IMR-90 (cell line): ENCODE measurements at regions not wholly inside any gene's neighbourhood (a gene's known extent, or its start where the extent isn't known, plus 50 kb on each side); places are given as distances from the start of the nearest gene placed in this dataset.

Experiments
- ATAC-seq: fragments of 200-7000 bp; cut with Tn5 transposase; 2 replicates; pipeline ENCODE4 v1.9.1; 2020; ENCODE audit warnings: low read depth, mild to moderate bottlenecking, moderate library complexity
- BruUV-seq: library from RNA; stranded (reverse); fragments of 400-500 nt; replicated peaks from 2 replicates; lab custom pipeline; 2021; lab: Mats Ljungman, UMichigan
- CTCF ChIA-PET: fragments of 300-600 bp; formaldehyde crosslinking; extraction: SDS; loops from one replicate; lab custom pipeline; 2021; ENCODE audit warnings: antibody characterized with exemption; lab: Yijun Ruan, JAX
- POLR2A ChIA-PET: fragments of 300-600 bp; sonication (Branson Sonifier 250); formaldehyde crosslinking; loops from one replicate; lab custom pipeline; 2022; ENCODE audit warnings: antibody characterized with exemption; ENCODE audit not compliant: unreplicated experiment; lab: Charles Lee
- DNase-seq: peaks from one replicate; pipeline ENCODE4 v3.0.0; 2013
- H2AFZ ChIP-seq: replicated peaks from 2 replicates; pipeline ENCODE3; 2013; ENCODE audit warnings: low read length, mild to moderate bottlenecking; ENCODE audit not compliant: poor library complexity
- H2AK5ac ChIP-seq: 2 replicates; pipeline ENCODE4 v1.6.1; 2013; ENCODE audit warnings: low read depth, low read length, inconsistent platforms
- H2AK9ac ChIP-seq: replicated peaks from 2 replicates; pipeline ENCODE3; 2013; ENCODE audit warnings: mild to moderate bottlenecking, low read depth, low read length, moderate library complexity; ENCODE audit not compliant: poor library complexity
- H2BK120ac ChIP-seq: 2 replicates; pipeline ENCODE4 v1.6.1; 2013; ENCODE audit warnings: low read depth, low read length, inconsistent platforms
- H2BK15ac ChIP-seq: 3 replicates; pipeline ENCODE4 v1.6.1; 2013; ENCODE audit warnings: low read depth, low read length, inconsistent platforms
- H2BK20ac ChIP-seq: 2 replicates; pipeline ENCODE4 v1.6.1; 2013; ENCODE audit warnings: low read depth, mild to moderate bottlenecking, inconsistent platforms, low read length, moderate library complexity
- H2BK5ac ChIP-seq: 2 replicates; pipeline ENCODE4 v1.6.1; 2013; ENCODE audit warnings: mild to moderate bottlenecking, low read depth, low read length, inconsistent platforms; ENCODE audit not compliant: poor library complexity, severe bottlenecking
- H3K14ac ChIP-seq: replicated peaks from 2 replicates; pipeline ENCODE4 v1.6.1; 2013; ENCODE audit warnings: low read depth, low read length, inconsistent platforms
- H3K18ac ChIP-seq: 2 replicates; pipeline ENCODE4 v1.6.1; 2013; ENCODE audit warnings: low read depth, low read length, control low read depth
- H3K23ac ChIP-seq: 2 replicates; pipeline ENCODE4 v1.6.1; 2013; ENCODE audit warnings: low read depth, low read length, inconsistent platforms
- H3K27ac ChIP-seq: 2 replicates; pipeline ENCODE4 v1.5.1; 2013; ENCODE audit warnings: mild to moderate bottlenecking, control low read depth, low read length; ENCODE audit not compliant: insufficient read depth
- H3K27me3 ChIP-seq: 2 replicates; pipeline ENCODE4 v1.6.1; 2013; ENCODE audit warnings: low read length; ENCODE audit not compliant: control insufficient read depth, insufficient read depth
- H3K36me3 ChIP-seq: 2 replicates; pipeline ENCODE4 v1.6.1; 2013; ENCODE audit warnings: low read length, mixed read lengths; ENCODE audit not compliant: control insufficient read depth, insufficient read depth
- H3K4ac ChIP-seq: 2 replicates; pipeline ENCODE4 v1.6.1; 2013; ENCODE audit warnings: low read depth, low read length, inconsistent platforms
- H3K4me1 ChIP-seq: 2 replicates; pipeline ENCODE4 v1.6.1; 2013; ENCODE audit warnings: low read length, mixed read lengths; ENCODE audit not compliant: control insufficient read depth, insufficient read depth
- H3K4me2 ChIP-seq: 2 replicates; pipeline ENCODE4 v1.6.1; 2013; ENCODE audit warnings: low read depth, mild to moderate bottlenecking, control low read depth, low read length, moderate library complexity
- H3K4me3 ChIP-seq: 2 replicates; pipeline ENCODE4 v1.5.1; 2013; ENCODE audit warnings: low read depth, mild to moderate bottlenecking, control low read depth, low read length, moderate library complexity; ENCODE audit not compliant: insufficient read depth
- H3K56ac ChIP-seq: 2 replicates; pipeline ENCODE4 v1.6.1; 2013; ENCODE audit warnings: low read length, inconsistent platforms; ENCODE audit not compliant: insufficient read depth; ENCODE audit errors: extremely low read depth
- H3K79me1 ChIP-seq, 2 experiments: 2 replicates each; pipeline ENCODE4 v1.6.1; 2013; ENCODE audit warnings: low read length in 2 of 2, inconsistent platforms in 1 of 2, low read depth in 1 of 2
- H3K9ac ChIP-seq: 2 replicates; pipeline ENCODE4 v1.6.1; 2013; ENCODE audit warnings: low read depth, low read length, control low read depth
- H3K9me1 ChIP-seq: 2 replicates; pipeline ENCODE4 v1.6.1; 2013; ENCODE audit warnings: low read length, inconsistent platforms; ENCODE audit not compliant: insufficient read depth
- H3K9me3 ChIP-seq: 2 replicates; pipeline ENCODE4 v1.6.1; 2013; ENCODE audit warnings: low read length; ENCODE audit not compliant: control insufficient read depth, insufficient read depth
- H4K20me1 ChIP-seq: 2 replicates; pipeline ENCODE4 v1.6.1; 2013; ENCODE audit warnings: low read length, inconsistent platforms; ENCODE audit not compliant: insufficient read depth
- H4K5ac ChIP-seq: 2 replicates; pipeline ENCODE4 v1.6.1; 2013; ENCODE audit warnings: mild to moderate bottlenecking, low read depth, low read length, control low read depth
- H4K8ac ChIP-seq, 2 experiments: 2 replicates each; pipeline ENCODE4 v1.6.1; 2013; ENCODE audit warnings: low read depth in 2 of 2, low read length in 2 of 2, control low read depth in 1 of 2, inconsistent platforms in 1 of 2
- H4K91ac ChIP-seq: 2 replicates; pipeline ENCODE4 v1.6.1; 2013; ENCODE audit warnings: low read depth, low read length, inconsistent platforms; ENCODE audit not compliant: insufficient read depth
- CHD1 ChIP-seq: IDR thresholded peaks from 2 replicates; pipeline ENCODE4 v1.6.1; 2012; ENCODE audit warnings: low read depth, low read length, improper control_type of control experiment
- FOS ChIP-seq: fragments of 150-350 bp; IDR thresholded peaks from 2 replicates; pipeline ENCODE4 v1.6.1; 2016; ENCODE audit warnings: low read depth, low read length
- MAZ ChIP-seq: IDR thresholded peaks from 2 replicates; pipeline ENCODE4 v1.6.1; 2012; ENCODE audit warnings: low read depth, mild to moderate bottlenecking, low read length, improper control_type of control experiment, moderate library complexity, borderline replicate concordance
- MXI1 ChIP-seq: IDR thresholded peaks from 2 replicates; pipeline ENCODE4 v1.6.1; 2012; ENCODE audit warnings: low read depth, mild to moderate bottlenecking, low read length, moderate library complexity, borderline replicate concordance
- NFE2L2 ChIP-seq: fragments of 150-350 bp; IDR thresholded peaks from 2 replicates; pipeline ENCODE4 v1.6.1; 2016; ENCODE audit warnings: low read depth, mild to moderate bottlenecking, low read length
- RFX5 ChIP-seq: IDR thresholded peaks from 2 replicates; pipeline ENCODE4 v1.8.0; 2012; ENCODE audit warnings: low read depth, mild to moderate bottlenecking, low read length, moderate library complexity
- WGBS, 2 experiments: methylation state at CpG; one replicate each; pipeline versions ENCODE4 v1.1.5 to v1.1.7; 2013; ENCODE audit warnings: missing lambda C conversion rate in 2 of 2; ENCODE audit not compliant: insufficient read length in 1 of 2; ENCODE audit errors: extremely low coverage in 2 of 2; 5-methylcytosine and 5-hydroxymethylcytosine counted together
- dilution Hi-C: fragments of 300-500 bp; cut with HindIII; formaldehyde crosslinking; loops from one replicate; pipeline ENCODE4 v1.14.3; 2018; ENCODE audit warnings: low sequenced_read_pairs; ENCODE audit not compliant: unreplicated experiment
- in situ Hi-C: fragments of 300-500 bp; cut with MboI; formaldehyde crosslinking; loops from 3 replicates; pipeline ENCODE4 v1.14.3; 2019; ENCODE audit warnings: low sequenced_read_pairs, inconsistent platforms, mixed read lengths
- intact Hi-C: fragments of 100-400 bp; cut with micrococcal nuclease; formaldehyde crosslinking; loops from 2 replicates; pipeline ENCODE4 v1.10.0; 2022
- TF ChIP-seq, protein P1 (sequence below): fragments of 150-350 bp; IDR thresholded peaks from 2 replicates; pipeline ENCODE4 v1.6.1; 2016; ENCODE audit warnings: low read depth, mild to moderate bottlenecking, low read length, moderate library complexity, borderline replicate concordance
- TF ChIP-seq, protein P2 (sequence below): conservative IDR thresholded peaks from 2 replicates; pipeline ENCODE4 v1.5.1; 2012; ENCODE audit warnings: mild to moderate bottlenecking, low read depth, low read length, improper control_type of control experiment

DNA sequence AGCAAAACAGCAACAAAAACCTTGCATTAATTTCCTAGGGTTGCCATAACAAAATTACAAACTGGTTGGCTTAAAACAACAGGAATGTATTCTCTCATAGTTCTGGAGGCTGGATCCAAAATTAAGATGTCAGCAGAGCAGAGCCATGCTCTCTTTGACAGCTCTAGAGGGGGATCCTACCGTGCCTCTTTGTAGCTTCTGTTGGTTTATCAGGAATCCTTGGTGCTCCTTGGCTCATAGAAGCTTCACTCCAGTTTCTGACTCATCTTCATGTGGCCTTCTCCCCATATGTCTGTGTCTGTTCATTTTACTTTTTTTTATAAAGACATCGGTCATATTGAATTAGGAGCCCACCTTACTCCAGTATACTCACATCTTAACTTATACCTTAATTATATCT lies 90.5 kb upstream of the POU2AF2 start:
- no peak overlapping the region for H3K4me3 ChIP-seq
- no TSS peak for BruUV-seq
- no peak overlapping the region for H2BK15ac ChIP-seq
- no peak overlapping the region for H4K91ac ChIP-seq
- ChIA-PET CTCF (no interaction called here), POLR2A (no interaction called here)
- TF ChIP-seq, protein P1, sequence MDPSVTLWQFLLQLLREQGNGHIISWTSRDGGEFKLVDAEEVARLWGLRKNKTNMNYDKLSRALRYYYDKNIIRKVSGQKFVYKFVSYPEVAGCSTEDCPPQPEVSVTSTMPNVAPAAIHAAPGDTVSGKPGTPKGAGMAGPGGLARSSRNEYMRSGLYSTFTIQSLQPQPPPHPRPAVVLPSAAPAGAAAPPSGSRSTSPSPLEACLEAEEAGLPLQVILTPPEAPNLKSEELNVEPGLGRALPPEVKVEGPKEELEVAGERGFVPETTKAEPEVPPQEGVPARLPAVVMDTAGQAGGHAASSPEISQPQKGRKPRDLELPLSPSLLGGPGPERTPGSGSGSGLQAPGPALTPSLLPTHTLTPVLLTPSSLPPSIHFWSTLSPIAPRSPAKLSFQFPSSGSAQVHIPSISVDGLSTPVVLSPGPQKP, result no peak
- TF ChIP-seq CHD1, result no peak
- TF ChIP-seq FOS, result no peak
- TF ChIP-seq, protein P2, sequence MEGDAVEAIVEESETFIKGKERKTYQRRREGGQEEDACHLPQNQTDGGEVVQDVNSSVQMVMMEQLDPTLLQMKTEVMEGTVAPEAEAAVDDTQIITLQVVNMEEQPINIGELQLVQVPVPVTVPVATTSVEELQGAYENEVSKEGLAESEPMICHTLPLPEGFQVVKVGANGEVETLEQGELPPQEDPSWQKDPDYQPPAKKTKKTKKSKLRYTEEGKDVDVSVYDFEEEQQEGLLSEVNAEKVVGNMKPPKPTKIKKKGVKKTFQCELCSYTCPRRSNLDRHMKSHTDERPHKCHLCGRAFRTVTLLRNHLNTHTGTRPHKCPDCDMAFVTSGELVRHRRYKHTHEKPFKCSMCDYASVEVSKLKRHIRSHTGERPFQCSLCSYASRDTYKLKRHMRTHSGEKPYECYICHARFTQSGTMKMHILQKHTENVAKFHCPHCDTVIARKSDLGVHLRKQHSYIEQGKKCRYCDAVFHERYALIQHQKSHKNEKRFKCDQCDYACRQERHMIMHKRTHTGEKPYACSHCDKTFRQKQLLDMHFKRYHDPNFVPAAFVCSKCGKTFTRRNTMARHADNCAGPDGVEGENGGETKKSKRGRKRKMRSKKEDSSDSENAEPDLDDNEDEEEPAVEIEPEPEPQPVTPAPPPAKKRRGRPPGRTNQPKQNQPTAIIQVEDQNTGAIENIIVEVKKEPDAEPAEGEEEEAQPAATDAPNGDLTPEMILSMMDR, result no peak
- no peak for TF ChIP-seq MXI1
- no peak for TF ChIP-seq NFE2L2
- no peak for TF ChIP-seq RFX5
- no peak for TF ChIP-seq MAZ
- H3K27me3 ChIP-seq, result no peaks in the 10 kb centered on the region
- no peak overlapping the region for H3K27ac ChIP-seq
- no peak overlapping the region for H3K4me2 ChIP-seq
- no peaks in the 10 kb centered on the region for H3K9me1 ChIP-seq
- H4K5ac ChIP-seq, result no peak overlapping the region
- no peak overlapping the region for H3K56ac ChIP-seq
- H3K79me1 ChIP-seq, result no peaks in the 10 kb centered on the region
- intact Hi-C loops (no loop called here), in situ Hi-C loops (no loop called here), dilution Hi-C loops (no loop called here)
- H2BK20ac ChIP-seq, result no peak overlapping the region
- H2BK120ac ChIP-seq, result no peak overlapping the region
- H3K9ac ChIP-seq, result no peak overlapping the region
- no peak for ATAC-seq
- H2AFZ ChIP-seq, result no peak overlapping the region
- 60% methylated on average over 1 of the region's 2 CpGs; no CpG with 5 or more reads in 1 of the 2 experiments for WGBS, 2 experiments
- H3K14ac ChIP-seq, result no peak overlapping the region
- H2BK5ac ChIP-seq, result no peak overlapping the region
- no peak overlapping the region for H3K4ac ChIP-seq
- DNase-seq, result peak; percentile 20
- H3K9me3 ChIP-seq, result no peaks in the 10 kb centered on the region
- no peak overlapping the region for H2AK9ac ChIP-seq
- H4K20me1 ChIP-seq, result no peaks in the 10 kb centered on the region
- H3K23ac ChIP-seq, result no peak overlapping the region
- H3K36me3 ChIP-seq, result no peaks in the 10 kb centered on the region
- no peaks in the 10 kb centered on the region for H3K4me1 ChIP-seq
- no peak overlapping the region for H4K8ac ChIP-seq
- no peak overlapping the region for H2AK5ac ChIP-seq
- H3K18ac ChIP-seq, result no peak overlapping the region
